H9 (cell line): ENCODE measurements at regions not wholly inside any gene's neighbourhood (a gene's known extent, or its start where the extent isn't known, plus 50 kb on each side); places are given as distances from the start of the nearest gene placed in this dataset.

Experiments
- DNase-seq: peaks from one replicate; pipeline ENCODE4 v3.0.0-alpha.2; 2017
- H2AFZ ChIP-seq: one replicate; pipeline ENCODE4 v1.6.1; 2013; ENCODE audit warnings: mild to moderate bottlenecking, low read length, control low read depth, moderate library complexity
- H2AK5ac ChIP-seq: 2 replicates; pipeline ENCODE4 v1.6.1; 2013; ENCODE audit warnings: low read length, control low read depth, mixed read lengths; ENCODE audit not compliant: insufficient read length
- H2BK120ac ChIP-seq: one replicate; pipeline ENCODE4 v1.6.1; 2013; ENCODE audit warnings: low read depth, mild to moderate bottlenecking, low read length, control low read depth, inconsistent platforms; ENCODE audit not compliant: poor library complexity, severe bottlenecking
- H2BK12ac ChIP-seq: 2 replicates; pipeline ENCODE4 v1.6.1; 2013; ENCODE audit warnings: low read length, control low read depth, mixed read lengths, low read depth; ENCODE audit not compliant: insufficient read length
- H2BK15ac ChIP-seq: 2 replicates; pipeline ENCODE4 v1.6.1; 2013; ENCODE audit warnings: low read depth, low read length, control low read depth
- H2BK20ac ChIP-seq: one replicate; pipeline ENCODE4 v1.6.1; 2013; ENCODE audit warnings: low read depth, mild to moderate bottlenecking, low read length, control low read depth, inconsistent platforms; ENCODE audit not compliant: poor library complexity, severe bottlenecking
- H2BK5ac ChIP-seq: 2 replicates; pipeline ENCODE4 v1.6.1; 2013; ENCODE audit warnings: low read length, control low read depth, mixed read lengths; ENCODE audit not compliant: insufficient read length
- H3K14ac ChIP-seq: 2 replicates; pipeline ENCODE4 v1.6.1; 2013; ENCODE audit warnings: low read length, control low read depth; ENCODE audit not compliant: insufficient read depth
- H3K18ac ChIP-seq: 2 replicates; pipeline ENCODE4 v1.6.1; 2013; ENCODE audit warnings: low read depth, mild to moderate bottlenecking, mixed read lengths, low read length, control low read depth; ENCODE audit not compliant: insufficient read length
- H3K23ac ChIP-seq: 2 replicates; pipeline ENCODE4 v1.6.1; 2013; ENCODE audit warnings: low read length, control low read depth, mixed read lengths, low read depth; ENCODE audit not compliant: insufficient read length
- H3K23me2 ChIP-seq: 2 replicates; pipeline ENCODE4 v1.6.1; 2013; ENCODE audit warnings: low read depth, mild to moderate bottlenecking, mixed read lengths, low read length, control low read depth; ENCODE audit not compliant: insufficient read length, poor library complexity, severe bottlenecking
- H3K27ac ChIP-seq: 2 replicates; pipeline ENCODE4 v1.5.1; 2013; ENCODE audit warnings: low read length, control low read depth, mixed read lengths, low read depth; ENCODE audit not compliant: insufficient read length
- H3K27me3 ChIP-seq: 2 replicates; pipeline ENCODE4 v1.6.1; 2013; ENCODE audit warnings: low read length, control low read depth, inconsistent platforms; ENCODE audit not compliant: insufficient read depth
- H3K4ac ChIP-seq: 2 replicates; pipeline ENCODE4 v1.6.1; 2013; ENCODE audit warnings: low read depth, mild to moderate bottlenecking, control low read depth, inconsistent platforms, low read length, moderate library complexity
- H3K4me1 ChIP-seq: 2 replicates; pipeline ENCODE4 v1.6.1; 2013; ENCODE audit warnings: low read length, control low read depth, inconsistent platforms; ENCODE audit not compliant: insufficient read depth
- H3K4me2 ChIP-seq: 2 replicates; pipeline ENCODE4 v1.6.1; 2013; ENCODE audit warnings: low read length, control low read depth, mixed read lengths; ENCODE audit not compliant: insufficient read length, insufficient read depth
- H3K56ac ChIP-seq: 2 replicates; pipeline ENCODE4 v1.6.1; 2013; ENCODE audit warnings: low read depth, mild to moderate bottlenecking, mixed read lengths, low read length, control low read depth; ENCODE audit not compliant: insufficient read length
- H3K79me1 ChIP-seq: 2 replicates; pipeline ENCODE4 v1.6.1; 2013; ENCODE audit warnings: low read depth, mild to moderate bottlenecking, moderate library complexity, low read length, control low read depth, inconsistent platforms; ENCODE audit not compliant: insufficient read depth, poor library complexity, severe bottlenecking
- H3K79me2 ChIP-seq: 2 replicates; pipeline ENCODE4 v1.6.1; 2013; ENCODE audit warnings: low read length, control low read depth, inconsistent platforms; ENCODE audit not compliant: insufficient read depth
- H3K9ac ChIP-seq: 2 replicates; pipeline ENCODE4 v1.6.1; 2013; ENCODE audit warnings: low read length, control low read depth, mixed read lengths; ENCODE audit not compliant: insufficient read length; ENCODE audit errors: extremely low read depth
- H3K9me3 ChIP-seq: one replicate; pipeline ENCODE4 v1.6.1; 2013; ENCODE audit warnings: low read depth, low read length, inconsistent platforms; ENCODE audit not compliant: control insufficient read depth
- H3T11ph ChIP-seq: one replicate; pipeline ENCODE4 v1.6.1; 2013; ENCODE audit warnings: mild to moderate bottlenecking, low read length, control low read depth, inconsistent platforms
- H4K20me1 ChIP-seq: one replicate; pipeline ENCODE4 v1.6.1; 2013; ENCODE audit not compliant: control insufficient read depth, insufficient read length, insufficient read depth
- H4K5ac ChIP-seq: 2 replicates; pipeline ENCODE4 v1.6.1; 2013; ENCODE audit warnings: low read depth, mild to moderate bottlenecking, mixed read lengths, low read length, control low read depth; ENCODE audit not compliant: insufficient read length
- H4K8ac ChIP-seq: replicated peaks from 2 replicates; pipeline ENCODE4 v1.6.1; 2013; ENCODE audit warnings: low read length, control low read depth, mixed read lengths, low read depth; ENCODE audit not compliant: insufficient read length
- H4K91ac ChIP-seq: 2 replicates; pipeline ENCODE4 v1.6.1; 2013; ENCODE audit warnings: low read depth, mild to moderate bottlenecking, moderate library complexity, mixed read lengths, low read length, control low read depth; ENCODE audit not compliant: insufficient read length
- H3K27ac Mint-ChIP-seq, 3 experiments: 2 replicates in 2 of 3; 3 replicates in 1 of 3; pipeline ENCODE4 v1.8.0; 2020 to 2021; ENCODE audit warnings: mixed read lengths in 3 of 3, mild to moderate bottlenecking in 1 of 3, moderate library complexity in 1 of 3
- H3K27me3 Mint-ChIP-seq: 2 replicates; pipeline ENCODE4 v1.8.0; 2021; ENCODE audit warnings: low read depth, mild to moderate bottlenecking, moderate library complexity, mixed read lengths
- H3K36me3 Mint-ChIP-seq, 3 experiments: 2 replicates in 2 of 3; 3 replicates in 1 of 3; pipeline ENCODE4 v1.8.0; 2020 to 2021; ENCODE audit warnings: low read depth in 3 of 3, mixed read lengths in 3 of 3; ENCODE audit not compliant: insufficient read depth in 1 of 3
- H3K4me1 Mint-ChIP-seq, 2 experiments: 2 replicates each; pipeline ENCODE4 v1.8.0; 2020; ENCODE audit warnings: mixed read lengths in 2 of 2
- H3K4me3 Mint-ChIP-seq, 2 experiments: 2 replicates in 1 of 2; 3 replicates in 1 of 2; pipeline ENCODE4 v1.8.0; 2020 to 2021; ENCODE audit warnings: mild to moderate bottlenecking in 2 of 2, mixed read lengths in 2 of 2, moderate library complexity in 1 of 2
- H3K9me3 Mint-ChIP-seq, 2 experiments: 2 replicates in 1 of 2; 3 replicates in 1 of 2; pipeline ENCODE4 v1.8.0; 2020; ENCODE audit warnings: mild to moderate bottlenecking in 2 of 2, mixed read lengths in 2 of 2, moderate library complexity in 1 of 2
- CTCF ChIP-seq: fragments of 200-600 bp; sonication (generic); conservative IDR thresholded peaks from 3 replicates; pipeline ENCODE4 v1.8.0; 2021; ENCODE audit warnings: antibody characterized with exemption, mild to moderate bottlenecking
- WGBS: extraction: QIAGEN DNeasy Blood & Tissue Kit; methylation state at CpG from one replicate; pipeline ENCODE4 v1.1.7; 2013; ENCODE audit warnings: missing lambda C conversion rate, low lambda C conversion rate, mixed read lengths; ENCODE audit not compliant: insufficient read length; ENCODE audit errors: extremely low coverage; 5-methylcytosine and 5-hydroxymethylcytosine counted together

DNA sequence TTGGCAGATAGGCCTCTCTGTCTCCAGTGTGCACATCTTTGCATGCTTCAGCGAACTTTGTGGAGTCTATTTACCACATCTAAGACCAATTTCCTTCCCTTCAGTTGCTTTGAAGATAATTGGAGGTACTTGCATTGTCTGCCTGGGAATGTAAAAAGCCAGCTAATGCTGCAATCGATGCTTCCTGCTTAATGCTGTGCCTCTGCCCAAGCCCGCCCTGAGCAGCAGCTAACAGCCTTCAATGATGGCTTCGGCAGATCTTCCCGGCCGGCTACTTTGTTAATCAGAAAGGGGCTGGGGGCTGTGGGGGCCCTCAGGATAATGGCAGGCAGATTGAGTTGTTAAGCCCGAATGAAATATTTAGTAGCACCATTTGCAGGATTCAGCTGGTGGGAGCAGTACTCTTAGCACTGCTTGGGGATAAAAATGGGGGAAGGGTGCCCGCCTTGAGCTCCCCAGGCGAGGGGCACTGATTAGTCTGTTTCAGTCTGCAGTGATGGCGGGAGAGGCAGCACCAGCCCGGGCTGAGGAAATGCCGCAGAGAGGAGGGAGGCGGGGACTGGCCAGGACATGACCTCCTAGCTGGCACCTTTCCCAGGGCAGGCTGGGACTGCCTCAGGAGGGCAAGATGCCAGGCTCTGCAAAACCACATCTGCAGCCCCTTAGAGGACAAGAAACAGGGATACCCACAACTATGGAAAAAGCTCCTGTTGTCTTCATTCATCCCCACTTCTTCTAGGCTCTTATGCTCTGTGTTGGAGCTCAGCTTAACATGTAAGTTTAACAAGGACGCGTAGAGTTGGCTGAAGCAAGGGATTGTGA is 460.0 kb downstream of the BUD13 start:
- no peak overlapping the region for H3K23ac ChIP-seq
- H3T11ph ChIP-seq = no peak overlapping the region
- H4K20me1 ChIP-seq = no peaks in the 10 kb centered on the region
- no peak overlapping the region for H3K27ac ChIP-seq
- H3K4me1 ChIP-seq = no peaks in the 10 kb centered on the region
- H2BK5ac ChIP-seq = no peak overlapping the region
- Mint-ChIP-seq H3K4me3 (no peak overlapping the region), H3K4me1 (peaks cover 22 to 27% of the 10 kb centered on the region in 2 experiments), H3K36me3 (no peaks in the 10 kb centered on the region), H3K27me3 (no peaks in the 10 kb centered on the region), H3K27ac (peak overlapping the region in 1 of 3 experiments; percentile 49; a peak in 2 of 7 replicates), H3K9me3 (no peaks in the 10 kb centered on the region)
- no peak overlapping the region for H3K18ac ChIP-seq
- H3K4ac ChIP-seq = no peak overlapping the region
- no peak overlapping the region for H2AFZ ChIP-seq
- TF ChIP-seq CTCF = no peak
- no peak overlapping the region for H4K8ac ChIP-seq
- no peak overlapping the region for H4K5ac ChIP-seq
- WGBS = no CpG with 5 or more reads among the region's 15 CpGs
- no peak overlapping the region for H3K56ac ChIP-seq
- H3K79me1 ChIP-seq = no peaks in the 10 kb centered on the region
- no peak overlapping the region for H2BK12ac ChIP-seq
- H3K14ac ChIP-seq = no peak overlapping the region; the same call in 1 of the 2 replicates
- H3K27me3 ChIP-seq = no peaks in the 10 kb centered on the region
- H3K9me3 ChIP-seq = no peaks in the 10 kb centered on the region
- H2BK20ac ChIP-seq = no peak overlapping the region
- no peak overlapping the region for H2BK120ac ChIP-seq
- H4K91ac ChIP-seq = no peak overlapping the region
- no peak overlapping the region for H3K9ac ChIP-seq
- no peak overlapping the region for H3K4me2 ChIP-seq
- H3K23me2 ChIP-seq = no peaks in the 10 kb centered on the region
- H3K79me2 ChIP-seq = no peaks in the 10 kb centered on the region
- H2BK15ac ChIP-seq = no peak overlapping the region
- no peak overlapping the region for H2AK5ac ChIP-seq
- no peak for DNase-seq
